ENCODE measurements at regions not wholly inside any gene's neighbourhood (a gene's known extent, or its start where the extent isn't known, plus 50 kb on each side); places are given as distances from the start of the nearest gene placed in this dataset.

- Histone ChIP-seq H3K4me2 (no peak overlapping the region), H3K4me3 (ENCODE audit: low read depth in 2 of 2, low read length in 1 of 2) (no peak overlapping the region), H3K9me3 (no peaks in the 10 kb centered on the region), H3K79me2 (ENCODE audit: insufficient read depth) (no peaks in the 10 kb centered on the region), H3K27ac (ENCODE audit: low read depth in 2 of 2, low read length in 1 of 2) (no peak overlapping the region), H3K27me3 (ENCODE audit: insufficient read depth) (no peaks in the 10 kb centered on the region), H3K9ac (no peak overlapping the region), H3K4me1 (ENCODE audit: control insufficient read depth in 1 of 2, insufficient read depth in 2 of 2, low read depth in 1 of 2, low read length in 1 of 2) (no peaks in the 10 kb centered on the region), H3F3A (replicated peaks; ENCODE audit: insufficient read depth) (no peaks in the 10 kb centered on the region), H3K36me3 (replicated peaks in 1 of 2; ENCODE audit: control insufficient read depth in 1 of 2, insufficient read depth in 2 of 2, low read length in 1 of 2) (no peaks in the 10 kb centered on the region), H2AFZ (ENCODE audit: low read depth) (no peak overlapping the region), H4K20me1 (ENCODE audit: insufficient read depth) (no peaks in the 10 kb centered on the region), H3K9me2 (no peaks in the 10 kb centered on the region)
- no peak for TF ChIP-seq ZBTB33 (IDR thresholded peaks at IDR 0.05; ENCODE audit: borderline replicate concordance, low read depth)
- TF ChIP-seq EP300 (IDR thresholded peaks at IDR 0.05; ENCODE audit: borderline replicate concordance in 1 of 2, low read depth in 1 of 2, low read length in 1 of 2), result no peak
- no peak for TF ChIP-seq RAD21 (IDR thresholded peaks at IDR 0.05; ENCODE audit: low read length)
- TF ChIP-seq MAX (IDR thresholded peaks at IDR 0.05; ENCODE audit: low read depth), result no peak
- no peak for TF ChIP-seq TCF12 (IDR thresholded peaks at IDR 0.05)
- no peak for TF ChIP-seq ELF1 (IDR thresholded peaks at IDR 0.05)
- TF ChIP-seq FOXM1 (IDR thresholded peaks at IDR 0.05; ENCODE audit: low read depth), result no peak
- TF ChIP-seq USF2 (IDR thresholded peaks at IDR 0.05; ENCODE audit: borderline replicate concordance, low read depth, low read length), result no peak
- TF ChIP-seq RFX5 (IDR thresholded peaks at IDR 0.05; ENCODE audit: low read length), result no peak
- TF ChIP-seq POLR2AphosphoS5 (IDR thresholded peaks at IDR 0.05; ENCODE audit: low read depth, low read length), result no peak
- no peak for TF ChIP-seq NRF1 (IDR thresholded peaks at IDR 0.05; ENCODE audit: low read depth, low read length)
- no peak for TF ChIP-seq RXRA (IDR thresholded peaks at IDR 0.05; ENCODE audit: borderline replicate concordance, low read depth)
- no peak for TF ChIP-seq EZH2phosphoT487 (IDR thresholded peaks at IDR 0.05; ENCODE audit: borderline replicate concordance, low read depth)
- no peak for TF ChIP-seq TEAD4 (IDR thresholded peaks at IDR 0.05; ENCODE audit: borderline replicate concordance, insufficient read depth)
- ChIA-PET CTCF (no interaction called here), POLR2A (no interaction called here)
- WGBS (ENCODE audit: low lambda C conversion rate), result 36% methylated on average over 9 of the region's 11 CpGs
- DNase-seq, result no peak
Measured at GRCh38 chr11:70731271-70732022, 333.1 kb downstream of the CTTN start.

All from SK-N-SH (cell line).